ENCODE measurements at regions not wholly inside any gene's neighbourhood (a gene's known extent, or its start where the extent isn't known, plus 50 kb on each side); places are given as distances from the start of the nearest gene placed in this dataset.

DNA sequence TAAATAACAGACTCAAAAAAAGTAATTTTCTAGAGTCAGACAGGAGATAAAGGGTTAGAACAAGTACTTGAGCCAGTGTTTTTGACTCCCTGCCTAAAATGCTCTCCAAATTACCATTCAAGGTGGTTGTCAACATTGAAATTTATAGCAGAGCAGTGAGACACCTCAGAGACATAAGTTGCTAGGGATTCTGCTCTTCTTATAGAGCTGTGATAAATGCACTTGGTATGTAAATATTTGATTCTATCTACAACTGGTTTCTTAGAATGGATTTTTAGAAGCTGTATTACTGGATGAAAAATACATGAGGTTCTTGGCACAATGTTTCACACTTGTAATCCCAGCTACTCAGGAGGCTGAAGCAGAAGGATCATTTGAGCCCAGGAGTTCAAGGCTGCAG lies 83.9 kb upstream of the OSBPL8 start:
- H3K4me3 ChIP-seq: no peak overlapping the region
- no peak overlapping the region for H3K27ac ChIP-seq
- no peaks in the 10 kb centered on the region for H3K27me3 ChIP-seq
- H3K9me3 ChIP-seq: no peaks in the 10 kb centered on the region
- TF ChIP-seq, protein P1, sequence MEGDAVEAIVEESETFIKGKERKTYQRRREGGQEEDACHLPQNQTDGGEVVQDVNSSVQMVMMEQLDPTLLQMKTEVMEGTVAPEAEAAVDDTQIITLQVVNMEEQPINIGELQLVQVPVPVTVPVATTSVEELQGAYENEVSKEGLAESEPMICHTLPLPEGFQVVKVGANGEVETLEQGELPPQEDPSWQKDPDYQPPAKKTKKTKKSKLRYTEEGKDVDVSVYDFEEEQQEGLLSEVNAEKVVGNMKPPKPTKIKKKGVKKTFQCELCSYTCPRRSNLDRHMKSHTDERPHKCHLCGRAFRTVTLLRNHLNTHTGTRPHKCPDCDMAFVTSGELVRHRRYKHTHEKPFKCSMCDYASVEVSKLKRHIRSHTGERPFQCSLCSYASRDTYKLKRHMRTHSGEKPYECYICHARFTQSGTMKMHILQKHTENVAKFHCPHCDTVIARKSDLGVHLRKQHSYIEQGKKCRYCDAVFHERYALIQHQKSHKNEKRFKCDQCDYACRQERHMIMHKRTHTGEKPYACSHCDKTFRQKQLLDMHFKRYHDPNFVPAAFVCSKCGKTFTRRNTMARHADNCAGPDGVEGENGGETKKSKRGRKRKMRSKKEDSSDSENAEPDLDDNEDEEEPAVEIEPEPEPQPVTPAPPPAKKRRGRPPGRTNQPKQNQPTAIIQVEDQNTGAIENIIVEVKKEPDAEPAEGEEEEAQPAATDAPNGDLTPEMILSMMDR (IDR thresholded peaks at IDR 0.05): no peak
- DNase-seq (ENCODE audit: low spot score): no peak
- H3K4me1 ChIP-seq: no peaks in the 10 kb centered on the region
- H3K36me3 ChIP-seq: no peaks in the 10 kb centered on the region

DNA sequence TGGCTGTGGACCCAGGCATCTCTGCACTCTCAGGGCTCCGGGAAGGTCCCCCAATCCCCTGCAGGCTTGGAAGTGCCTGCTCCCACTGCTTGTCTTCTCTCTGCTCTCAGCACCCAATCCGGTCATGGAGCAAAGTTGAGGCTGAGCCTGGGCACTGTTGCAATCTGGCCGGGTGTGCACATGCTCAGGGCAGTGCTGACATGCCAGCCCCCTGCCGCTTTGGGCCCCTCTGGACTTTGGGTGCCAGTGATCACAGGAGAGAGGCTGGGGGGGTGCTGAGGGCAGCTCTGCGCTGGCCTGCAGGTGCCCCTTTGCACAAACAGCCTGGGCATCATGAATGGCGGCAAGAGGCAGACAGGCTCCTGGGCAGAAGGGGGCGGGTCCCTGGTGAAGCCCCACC lies 85.4 kb upstream of the OSBPL8 start:
- Histone ChIP-seq H3K36me3 (no peaks in the 10 kb centered on the region), H3K4me1 (no peaks in the 10 kb centered on the region), H3K27me3 (no peaks in the 10 kb centered on the region), H3K27ac (no peak overlapping the region), H3K9me3 (no peaks in the 10 kb centered on the region), H3K4me3 (no peak overlapping the region)
- DNase-seq (ENCODE audit: low spot score): no peak
- TF ChIP-seq, protein P1 (IDR thresholded peaks at IDR 0.05): no peak

DNA sequence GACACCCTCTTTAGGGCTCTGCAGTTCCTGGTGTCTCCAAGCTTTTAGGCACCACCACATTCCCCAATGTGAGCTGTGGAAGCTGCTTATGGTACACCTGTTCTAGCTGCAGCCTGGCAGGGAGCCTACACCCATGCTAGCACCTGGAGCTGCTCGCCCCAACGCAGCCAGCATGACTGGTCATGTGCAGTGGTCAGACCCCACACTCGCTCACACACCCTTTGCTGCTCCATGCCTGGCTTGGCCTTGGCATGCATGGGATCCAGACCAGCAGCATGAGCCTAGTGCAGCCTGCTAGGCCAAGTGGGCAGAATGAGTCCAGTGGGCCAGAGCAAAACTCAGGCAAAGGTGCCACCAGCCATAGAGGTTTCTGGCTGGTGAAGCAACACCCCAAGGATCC lies 86.4 kb upstream of the OSBPL8 start:
- no peak overlapping the region for H3K4me3 ChIP-seq
- H3K27me3 ChIP-seq: no peaks in the 10 kb centered on the region
- no peaks in the 10 kb centered on the region for H3K36me3 ChIP-seq
- DNase-seq (ENCODE audit: low spot score): no peak
- TF ChIP-seq, protein P1 (IDR thresholded peaks at IDR 0.05): no peak
- no peaks in the 10 kb centered on the region for H3K4me1 ChIP-seq
- H3K27ac ChIP-seq: no peak overlapping the region
- H3K9me3 ChIP-seq: no peaks in the 10 kb centered on the region

DNA sequence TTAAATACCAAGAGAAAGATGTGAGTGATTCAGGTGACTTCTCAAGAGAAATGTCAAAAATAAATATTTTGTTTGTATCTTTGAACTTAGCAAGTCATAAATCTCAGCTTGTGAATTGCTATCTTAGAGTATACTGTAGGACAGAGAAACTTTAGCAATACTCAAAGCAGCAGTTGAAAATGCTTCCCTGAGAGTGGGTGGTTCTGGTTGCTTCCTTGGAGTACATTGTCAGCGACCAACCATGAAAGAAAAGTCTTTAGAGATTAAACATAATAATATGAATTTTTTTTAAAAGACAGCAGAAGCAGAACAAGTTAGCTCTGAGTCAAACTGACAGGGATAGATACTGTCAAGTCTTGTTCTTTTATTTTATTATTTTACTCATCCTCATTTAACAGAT lies 86.8 kb upstream of the OSBPL8 start:
- H3K27me3 ChIP-seq: no peaks in the 10 kb centered on the region
- TF ChIP-seq, protein P1 (IDR thresholded peaks at IDR 0.05): no peak
- DNase-seq (ENCODE audit: low spot score): no peak
- H3K27ac ChIP-seq: no peak overlapping the region
- no peaks in the 10 kb centered on the region for H3K9me3 ChIP-seq
- no peak overlapping the region for H3K4me3 ChIP-seq
- no peaks in the 10 kb centered on the region for H3K36me3 ChIP-seq
- no peaks in the 10 kb centered on the region for H3K4me1 ChIP-seq

DNA sequence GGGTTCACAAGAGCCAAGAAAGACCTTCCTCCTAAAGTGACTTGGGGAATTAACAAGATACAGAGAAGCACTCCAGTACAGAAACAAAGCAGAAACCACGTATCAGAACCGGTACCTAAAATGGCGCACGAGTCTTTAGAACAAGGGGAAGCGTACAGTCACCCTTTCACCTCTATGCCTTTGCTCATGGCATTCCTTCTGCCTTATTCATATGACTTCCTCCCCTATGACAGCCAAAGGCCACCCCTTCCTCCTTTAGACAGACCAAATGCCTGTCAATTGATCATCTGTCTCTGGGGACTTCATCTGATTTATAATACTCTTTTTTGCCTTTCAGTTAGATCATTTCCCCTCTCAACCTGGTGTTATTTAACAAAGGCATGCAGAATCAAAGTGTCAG lies 89.5 kb upstream of the OSBPL8 start:
- no peaks in the 10 kb centered on the region for H3K27me3 ChIP-seq
- H3K9me3 ChIP-seq: no peaks in the 10 kb centered on the region
- H3K27ac ChIP-seq: no peak overlapping the region
- no peak overlapping the region for H3K4me3 ChIP-seq
- no peaks in the 10 kb centered on the region for H3K4me1 ChIP-seq
- DNase-seq (ENCODE audit: low spot score): no peak
- H3K36me3 ChIP-seq: no peaks in the 10 kb centered on the region
- TF ChIP-seq, protein P1 (IDR thresholded peaks at IDR 0.05): no peak

DNA sequence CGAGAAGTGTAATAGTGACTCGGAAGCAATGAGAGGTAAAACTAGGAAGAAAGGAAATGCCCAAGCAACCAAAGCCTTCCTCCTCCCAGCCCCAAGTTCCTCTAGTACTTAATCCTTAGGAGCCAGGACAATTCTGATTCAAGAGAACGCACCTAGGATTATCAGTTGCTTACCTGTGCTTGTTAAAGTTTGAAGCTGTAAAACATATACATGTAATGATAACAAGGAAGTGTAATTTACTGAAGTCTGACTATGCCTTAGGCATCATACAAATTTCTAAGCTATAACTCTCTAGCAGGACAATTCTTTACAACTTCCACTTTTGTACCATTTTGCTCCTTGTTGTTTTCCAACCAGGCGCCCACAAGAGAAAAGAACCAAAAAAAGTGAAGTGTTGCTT lies 92.8 kb upstream of the OSBPL8 start:
- no peak for DNase-seq (ENCODE audit: low spot score)
- H3K4me3 ChIP-seq: no peak overlapping the region
- no peaks in the 10 kb centered on the region for H3K36me3 ChIP-seq
- H3K27me3 ChIP-seq: no peaks in the 10 kb centered on the region
- H3K27ac ChIP-seq: no peak overlapping the region
- H3K9me3 ChIP-seq: peaks cover 0 to under 1% of the 10 kb centered on the region in 2 donors
- TF ChIP-seq, protein P1 (IDR thresholded peaks at IDR 0.05): no peak
- H3K4me1 ChIP-seq: no peaks in the 10 kb centered on the region
